ENCODE measurements at regions not wholly inside any gene's neighbourhood (a gene's known extent, or its start where the extent isn't known, plus 50 kb on each side); places are given as distances from the start of the nearest gene placed in this dataset.
A peak's percentile ranks its signal among the peaks of the same experiment; 100 is the strongest.

GRCh38 chr3:159804726-159805410 is 183.8 kb upstream of the IL12A start (continued):
- TF ChIP-seq ZBTB8A (tag by site-specific recombination; IDR thresholded peaks at IDR 0.05) (0 out of 2 replicates have a peak, but pooled peaks have one; percentile 24), ZBTB26 (tag by site-specific recombination; optimal IDR thresholded peaks at IDR 0.05) (no peak), PRDM10 (tag by site-specific recombination; IDR thresholded peaks at IDR 0.05) (0 out of 2 replicates have a peak, but pooled peaks have one; percentile 11), ZNF132 (tag by site-specific recombination; IDR thresholded peaks at IDR 0.05; ENCODE audit: borderline replicate concordance) (no peak), SP7 (tag by site-specific recombination; IDR thresholded peaks at IDR 0.05) (no peak), ZNF341 (tag by site-specific recombination; IDR thresholded peaks at IDR 0.05; ENCODE audit: low read depth) (peak; percentile 95), ZNF692 (tag by site-specific recombination; IDR thresholded peaks at IDR 0.05) (no peak), ZNF518A (tag by site-specific recombination; conservative IDR thresholded peaks at IDR 0.05; ENCODE audit: low read depth) (no peak), ZNF404 (tag by site-specific recombination; IDR thresholded peaks at IDR 0.05) (no peak), TRIM28 (IDR thresholded peaks at IDR 0.05; ENCODE audit: borderline replicate concordance, low read length) (0 out of 2 replicates have a peak, but pooled peaks have one; percentile 16), ZNF449 (tag by site-specific recombination; IDR thresholded peaks at IDR 0.05) (peak; percentile 68), ZNF660 (tag by site-specific recombination; IDR thresholded peaks at IDR 0.05) (peak; percentile 82; the same call in 1 of the 2 replicates), ZBTB20 (tag by site-specific recombination; IDR thresholded peaks at IDR 0.05) (no peak), ZNF157 (tag by site-specific recombination; IDR thresholded peaks at IDR 0.05) (no peak), SCRT1 (tag by site-specific recombination; IDR thresholded peaks at IDR 0.05; ENCODE audit: borderline replicate concordance) (no peak), ZFP41 (tag by site-specific recombination; IDR thresholded peaks at IDR 0.05; ENCODE audit: borderline replicate concordance) (no peak), PRDM2 (tag by site-specific recombination; IDR thresholded peaks at IDR 0.05; ENCODE audit: borderline replicate concordance) (no peak), KLF7 (tag by site-specific recombination; IDR thresholded peaks at IDR 0.05; ENCODE audit: borderline replicate concordance) (no peak), ZNF561 (tag by site-specific recombination; IDR thresholded peaks at IDR 0.05; ENCODE audit: borderline replicate concordance) (no peak)

All from HEK293 (cell line).